Body of pancreas (tissue), 4 donors: ENCODE measurements at regions not wholly inside any gene's neighbourhood (a gene's known extent, or its start where the extent isn't known, plus 50 kb on each side); places are given as distances from the start of the nearest gene placed in this dataset.

Experiments
- POLR2A ChIP-seq, 3 donors: fragments of 450-650 bp; IDR thresholded peaks; one replicate each; pipeline ENCODE4 v1.6.1; 2016; ENCODE audit warnings: antibody characterized with exemption in 3 of 3, mild to moderate bottlenecking in 2 of 3
- TF ChIP-seq, protein P1 (sequence below), 7 experiments: fragments of 450-650 bp in 4 of 7; fragments of 200-600 bp in 3 of 7; sonication (generic) in 3 of 7; IDR thresholded peaks; one replicate each; pipeline ENCODE4 v1.5.1; 2016 to 2019; ENCODE audit warnings: antibody characterized with exemption in 7 of 7

DNA sequence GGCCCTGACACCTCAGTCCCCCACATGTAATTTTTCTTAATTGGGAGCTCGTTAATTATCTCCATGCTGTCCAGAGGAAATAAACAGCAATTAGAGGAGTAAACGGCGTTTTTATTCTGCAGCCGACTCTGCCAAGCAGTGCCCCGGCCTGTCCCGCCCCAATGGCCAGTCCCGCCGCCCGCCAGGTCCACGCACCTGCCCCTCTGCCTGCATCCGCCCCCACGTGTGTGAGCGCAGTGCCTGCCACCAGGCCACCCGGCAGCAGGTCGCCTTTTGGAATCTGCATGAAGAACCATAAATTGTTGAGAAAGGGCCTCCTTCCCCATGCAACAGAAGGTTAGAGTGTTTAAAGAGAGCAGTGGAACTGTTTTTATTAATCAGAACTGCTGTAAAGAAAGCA is 87.5 kb upstream of the LINGO1 start:
- TF ChIP-seq, protein P1, sequence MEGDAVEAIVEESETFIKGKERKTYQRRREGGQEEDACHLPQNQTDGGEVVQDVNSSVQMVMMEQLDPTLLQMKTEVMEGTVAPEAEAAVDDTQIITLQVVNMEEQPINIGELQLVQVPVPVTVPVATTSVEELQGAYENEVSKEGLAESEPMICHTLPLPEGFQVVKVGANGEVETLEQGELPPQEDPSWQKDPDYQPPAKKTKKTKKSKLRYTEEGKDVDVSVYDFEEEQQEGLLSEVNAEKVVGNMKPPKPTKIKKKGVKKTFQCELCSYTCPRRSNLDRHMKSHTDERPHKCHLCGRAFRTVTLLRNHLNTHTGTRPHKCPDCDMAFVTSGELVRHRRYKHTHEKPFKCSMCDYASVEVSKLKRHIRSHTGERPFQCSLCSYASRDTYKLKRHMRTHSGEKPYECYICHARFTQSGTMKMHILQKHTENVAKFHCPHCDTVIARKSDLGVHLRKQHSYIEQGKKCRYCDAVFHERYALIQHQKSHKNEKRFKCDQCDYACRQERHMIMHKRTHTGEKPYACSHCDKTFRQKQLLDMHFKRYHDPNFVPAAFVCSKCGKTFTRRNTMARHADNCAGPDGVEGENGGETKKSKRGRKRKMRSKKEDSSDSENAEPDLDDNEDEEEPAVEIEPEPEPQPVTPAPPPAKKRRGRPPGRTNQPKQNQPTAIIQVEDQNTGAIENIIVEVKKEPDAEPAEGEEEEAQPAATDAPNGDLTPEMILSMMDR (IDR thresholded peaks at IDR 0.05) = no peak
- no peak for TF ChIP-seq POLR2A (IDR thresholded peaks at IDR 0.05)
